ENCODE measurements at regions not wholly inside any gene's neighbourhood (a gene's known extent, or its start where the extent isn't known, plus 50 kb on each side); places are given as distances from the start of the nearest gene placed in this dataset.

- TF ChIP-seq CTCF (IDR thresholded peaks at IDR 0.05; ENCODE audit: low read length) (no peak), EZH2 (IDR thresholded peaks at IDR 0.05; ENCODE audit: borderline replicate concordance, low read length) (no peak)
Measured at GRCh38 chr12:127065595-127065994, 1201.4 kb upstream of the TMEM132C start.
